ENCODE measurements at regions not wholly inside any gene's neighbourhood (a gene's known extent, or its start where the extent isn't known, plus 50 kb on each side); places are given as distances from the start of the nearest gene placed in this dataset.
"Not testable (repeated sequence)": the region's sequence is repeated elsewhere in the genome, so short reads cannot be mapped to it uniquely, and the experiment has no call there.

GRCh38 chr4:13678186-13678924 lies 50.8 kb upstream of the BOD1L1 start:
- Mint-ChIP-seq H3K27ac (no peak overlapping the region), H3K4me1 (ENCODE audit: low read depth) (no peaks in the 10 kb centered on the region), H3K27me3 (ENCODE audit: low read depth) (no peaks in the 10 kb centered on the region), H3K4me3 (no peak overlapping the region), H3K36me3 (ENCODE audit: low read depth) (no peaks in the 10 kb centered on the region), H3K9me3 (ENCODE audit: insufficient read depth) (peaks cover 8% of the 10 kb centered on the region)
- ChIA-PET CTCF (no interaction called here), POLR2A (no interaction called here)
- ATAC-seq, result no peak
- no peak for DNase-seq

- H3K36me3 Mint-ChIP-seq (ENCODE audit: low read depth), result no peaks in the 10 kb centered on the region
- H3K4me3 Mint-ChIP-seq, result no peak overlapping the region
- ATAC-seq, result no peak
- H3K27ac Mint-ChIP-seq, result no peak overlapping the region
- CTCF ChIA-PET, result no interaction called here
- no peaks in the 10 kb centered on the region for H3K4me1 Mint-ChIP-seq (ENCODE audit: low read depth)
- POLR2A ChIA-PET, result no interaction called here
- DNase-seq, result no peak
- peaks cover 8% of the 10 kb centered on the region for H3K9me3 Mint-ChIP-seq (ENCODE audit: insufficient read depth)
- H3K27me3 Mint-ChIP-seq (ENCODE audit: low read depth), result no peaks in the 10 kb centered on the region
These were observed 54.0 kb upstream of the BOD1L1 start for GRCh38 chr4:13681570-13681969.

GRCh38 chr4:13694256-13694655 lies 66.7 kb upstream of the BOD1L1 start:
- ATAC-seq, result no peak
- POLR2A ChIA-PET, result no interaction called here
- no peak overlapping the region for H3K4me3 Mint-ChIP-seq

GRCh38 chr4:13698296-13698695 lies 70.8 kb upstream of the BOD1L1 start:
- H3K27ac Mint-ChIP-seq, result no peak overlapping the region
- ChIA-PET CTCF (no interaction called here), POLR2A (no interaction called here)
- H3K4me1 Mint-ChIP-seq (ENCODE audit: low read depth), result no peaks in the 10 kb centered on the region
- H3K27me3 Mint-ChIP-seq (ENCODE audit: low read depth), result no peaks in the 10 kb centered on the region
- ATAC-seq (no peak), DNase-seq (no peak)
- no peak overlapping the region for H3K4me3 Mint-ChIP-seq
- no peaks in the 10 kb centered on the region for H3K9me3 Mint-ChIP-seq (ENCODE audit: insufficient read depth)
- no peaks in the 10 kb centered on the region for H3K36me3 Mint-ChIP-seq (ENCODE audit: low read depth)

More at GRCh38 chr4:13694256-13694655, 66.7 kb upstream of the BOD1L1 start:
- H3K9me3 Mint-ChIP-seq (ENCODE audit: insufficient read depth), result no peaks in the 10 kb centered on the region
- H3K27me3 Mint-ChIP-seq (ENCODE audit: low read depth), result no peaks in the 10 kb centered on the region
- H3K4me1 Mint-ChIP-seq (ENCODE audit: low read depth), result no peaks in the 10 kb centered on the region
- CTCF ChIA-PET, result no interaction called here
- no peaks in the 10 kb centered on the region for H3K36me3 Mint-ChIP-seq (ENCODE audit: low read depth)
- no peak for DNase-seq
- H3K27ac Mint-ChIP-seq, result no peak overlapping the region

GRCh38 chr4:13700021-13700857 lies 72.7 kb upstream of the BOD1L1 start:
- H3K27ac Mint-ChIP-seq, result no peak overlapping the region
- ChIA-PET POLR2A (no interaction called here), CTCF (no interaction called here)
- H3K9me3 Mint-ChIP-seq (ENCODE audit: insufficient read depth), result no peaks in the 10 kb centered on the region
- H3K27me3 Mint-ChIP-seq (ENCODE audit: low read depth), result no peaks in the 10 kb centered on the region
- DNase-seq (no peak), ATAC-seq (no peak)
- H3K36me3 Mint-ChIP-seq (ENCODE audit: low read depth), result no peaks in the 10 kb centered on the region
- H3K4me3 Mint-ChIP-seq, result no peak overlapping the region
- no peaks in the 10 kb centered on the region for H3K4me1 Mint-ChIP-seq (ENCODE audit: low read depth)

GRCh38 chr4:13700858-13701140 lies 73.3 kb upstream of the BOD1L1 start:
- CTCF ChIA-PET; ATAC-seq; H3K4me3 Mint-ChIP-seq; POLR2A ChIA-PET; H3K9me3 Mint-ChIP-seq (ENCODE audit: insufficient read depth); H3K27ac Mint-ChIP-seq; H3K27me3 Mint-ChIP-seq (ENCODE audit: low read depth); H3K36me3 Mint-ChIP-seq (ENCODE audit: low read depth); DNase-seq; H3K4me1 Mint-ChIP-seq (ENCODE audit: low read depth): not testable (repeated sequence)

- DNase-seq (no peak), ATAC-seq (no peak)
- Mint-ChIP-seq H3K27ac (no peak overlapping the region), H3K4me3 (no peak overlapping the region), H3K4me1 (ENCODE audit: low read depth) (no peaks in the 10 kb centered on the region), H3K36me3 (ENCODE audit: low read depth) (no peaks in the 10 kb centered on the region), H3K27me3 (ENCODE audit: low read depth) (no peaks in the 10 kb centered on the region), H3K9me3 (ENCODE audit: insufficient read depth) (no peaks in the 10 kb centered on the region)
- ChIA-PET CTCF (no interaction called here), POLR2A (no interaction called here)
These were observed 74.5 kb upstream of the BOD1L1 start for GRCh38 chr4:13701937-13702446.

- POLR2A ChIA-PET, result no interaction called here
- H3K36me3 Mint-ChIP-seq (ENCODE audit: low read depth), result no peaks in the 10 kb centered on the region
- CTCF ChIA-PET, result no interaction called here
- no peaks in the 10 kb centered on the region for H3K27me3 Mint-ChIP-seq (ENCODE audit: low read depth)
- ATAC-seq, result no peak
- no peaks in the 10 kb centered on the region for H3K4me1 Mint-ChIP-seq (ENCODE audit: low read depth)
- H3K27ac Mint-ChIP-seq, result no peak overlapping the region
- H3K9me3 Mint-ChIP-seq (ENCODE audit: insufficient read depth), result no peaks in the 10 kb centered on the region
- no peak overlapping the region for H3K4me3 Mint-ChIP-seq
- DNase-seq, result no peak
These were observed 75.6 kb upstream of the BOD1L1 start for GRCh38 chr4:13703096-13703495.

GRCh38 chr4:13704035-13704434 lies 76.5 kb upstream of the BOD1L1 start:
- ChIA-PET POLR2A (no interaction called here), CTCF (no interaction called here)
- H3K4me1 Mint-ChIP-seq (ENCODE audit: low read depth), result no peaks in the 10 kb centered on the region
- DNase-seq (no peak), ATAC-seq (no peak)
- H3K9me3 Mint-ChIP-seq (ENCODE audit: insufficient read depth), result no peaks in the 10 kb centered on the region
- no peak overlapping the region for H3K27ac Mint-ChIP-seq
- no peak overlapping the region for H3K4me3 Mint-ChIP-seq
- no peaks in the 10 kb centered on the region for H3K36me3 Mint-ChIP-seq (ENCODE audit: low read depth)
- no peaks in the 10 kb centered on the region for H3K27me3 Mint-ChIP-seq (ENCODE audit: low read depth)

GRCh38 chr4:13704761-13705160 lies 77.2 kb upstream of the BOD1L1 start:
- POLR2A ChIA-PET, result no interaction called here

GRCh38 chr4:13705521-13706041 lies 78.1 kb upstream of the BOD1L1 start:
- Mint-ChIP-seq H3K36me3 (ENCODE audit: low read depth) (no peaks in the 10 kb centered on the region), H3K27ac (no peak overlapping the region), H3K9me3 (ENCODE audit: insufficient read depth) (no peaks in the 10 kb centered on the region), H3K27me3 (ENCODE audit: low read depth) (no peaks in the 10 kb centered on the region), H3K4me3 (no peak overlapping the region), H3K4me1 (ENCODE audit: low read depth) (no peaks in the 10 kb centered on the region)
- CTCF ChIA-PET, result no interaction called here
- no peak for DNase-seq
- POLR2A ChIA-PET, result no interaction called here
- ATAC-seq, result no peak

More at GRCh38 chr4:13704761-13705160, 77.2 kb upstream of the BOD1L1 start:
- CTCF ChIA-PET, result no interaction called here
- H3K27me3 Mint-ChIP-seq (ENCODE audit: low read depth), result no peaks in the 10 kb centered on the region
- no peaks in the 10 kb centered on the region for H3K4me1 Mint-ChIP-seq (ENCODE audit: low read depth)
- DNase-seq (no peak), ATAC-seq (no peak)
- no peak overlapping the region for H3K4me3 Mint-ChIP-seq
- H3K36me3 Mint-ChIP-seq (ENCODE audit: low read depth), result no peaks in the 10 kb centered on the region
- no peaks in the 10 kb centered on the region for H3K9me3 Mint-ChIP-seq (ENCODE audit: insufficient read depth)
- H3K27ac Mint-ChIP-seq, result no peak overlapping the region

- Mint-ChIP-seq H3K9me3 (ENCODE audit: insufficient read depth) (no peaks in the 10 kb centered on the region), H3K27ac (no peak overlapping the region), H3K27me3 (ENCODE audit: low read depth) (no peaks in the 10 kb centered on the region), H3K4me3 (no peak overlapping the region), H3K4me1 (ENCODE audit: low read depth) (no peaks in the 10 kb centered on the region), H3K36me3 (ENCODE audit: low read depth) (no peaks in the 10 kb centered on the region)
- POLR2A ChIA-PET, result no interaction called here
- no peak for DNase-seq
- no peak for ATAC-seq
- CTCF ChIA-PET, result no interaction called here
These were observed 78.6 kb upstream of the BOD1L1 start for GRCh38 chr4:13706120-13706519.
